ENCODE measurements at regions not wholly inside any gene's neighbourhood (a gene's known extent, or its start where the extent isn't known, plus 50 kb on each side); places are given as distances from the start of the nearest gene placed in this dataset.
"Not testable (repeated sequence)": the region's sequence is repeated elsewhere in the genome, so short reads cannot be mapped to it uniquely, and the experiment has no call there.

DNA sequence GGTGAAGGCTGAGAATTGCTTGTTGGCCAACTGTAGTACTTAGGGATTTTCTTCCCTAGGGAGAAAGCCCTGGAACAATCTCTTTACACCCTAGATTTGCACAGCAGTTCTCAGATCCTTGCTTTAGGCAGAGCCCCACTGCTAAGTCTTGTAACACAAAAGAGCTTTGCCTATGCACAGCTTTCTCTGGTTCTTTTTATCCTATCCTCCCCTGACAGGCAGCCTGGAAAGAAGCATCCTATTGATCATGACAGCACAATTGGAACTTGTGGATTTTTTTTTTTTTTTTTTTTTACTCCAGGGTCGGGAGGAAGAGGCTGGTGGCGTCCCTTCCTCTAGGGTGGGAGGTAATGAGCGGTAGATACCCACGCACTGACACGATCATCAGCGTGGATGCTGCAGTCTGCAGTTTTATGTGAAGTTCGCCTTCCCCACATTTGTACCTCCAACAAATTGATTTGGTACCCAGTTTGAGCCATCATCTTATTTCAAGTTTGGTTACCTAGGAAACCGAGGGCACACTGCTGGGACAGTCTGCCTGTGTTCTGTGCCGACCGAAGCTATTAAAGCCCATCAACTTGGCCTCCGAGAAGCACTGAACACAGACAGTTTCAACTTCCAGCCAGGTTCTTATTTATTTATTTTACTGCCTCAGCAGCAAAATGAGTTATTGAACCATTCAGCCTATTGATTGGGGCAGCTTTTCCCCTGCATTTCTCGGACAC, 110.1 kb downstream of the NRN1 start:
- DNase-seq, result no peak

DNA sequence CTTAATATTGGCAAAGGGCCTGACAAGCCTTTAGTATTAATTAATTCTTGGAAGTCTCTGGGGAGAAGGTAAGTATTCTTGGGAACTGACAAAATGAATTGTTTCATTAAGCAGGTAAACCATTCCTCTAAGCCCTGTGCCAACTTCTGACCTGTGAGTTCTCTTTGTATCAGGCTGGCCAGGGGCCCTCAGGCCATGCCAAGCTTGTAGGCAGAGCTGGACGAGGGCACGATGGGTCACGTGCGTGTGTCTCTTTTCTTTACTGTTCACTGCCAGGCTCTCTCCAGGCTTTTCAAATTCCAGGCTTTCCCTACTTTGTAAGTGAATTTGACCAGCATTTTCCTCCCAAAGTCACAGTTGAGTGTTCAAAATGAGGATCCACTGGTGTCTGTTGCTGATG, 112.4 kb downstream of the NRN1 start:
- DNase-seq, result no peak

DNA sequence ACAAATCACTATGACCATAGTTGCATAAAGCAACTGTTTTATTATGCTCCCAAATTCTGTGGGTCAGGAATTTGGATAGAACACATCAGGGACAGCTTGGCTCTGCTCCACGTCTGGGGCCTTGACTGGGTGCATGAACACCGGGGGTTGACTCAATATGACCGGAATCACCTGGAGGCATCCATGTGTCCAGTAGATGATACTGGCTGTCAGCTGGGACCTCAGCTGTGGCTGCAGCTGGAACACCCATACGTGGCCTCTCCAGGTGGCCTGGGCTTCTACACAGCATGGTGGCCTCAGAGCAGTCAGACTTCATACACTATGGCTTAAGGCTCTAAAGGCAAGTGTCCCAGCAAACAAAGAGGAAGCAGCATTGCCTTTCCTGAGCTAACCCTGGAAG, 113.4 kb downstream of the NRN1 start:
- no peak for DNase-seq

DNA sequence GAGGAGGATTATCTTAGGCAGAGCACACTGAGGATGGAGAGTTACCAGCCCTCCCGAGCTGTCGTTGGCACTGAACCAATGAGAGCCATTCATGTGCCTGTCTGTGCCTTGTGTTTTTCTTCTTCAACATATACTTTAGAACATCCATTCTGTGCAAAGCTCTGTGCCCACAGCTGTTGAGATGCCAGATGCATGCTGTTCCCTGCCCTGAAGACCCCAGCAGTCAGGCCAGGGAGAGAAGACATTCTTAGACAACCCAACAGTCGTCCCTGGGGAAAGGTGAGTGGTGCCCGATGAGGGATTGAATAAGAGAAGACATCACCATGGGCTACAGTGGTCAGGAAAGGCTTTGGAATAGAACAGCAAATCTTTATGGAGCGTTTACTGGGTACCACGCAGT, 114.1 kb downstream of the NRN1 start:
- DNase-seq, result no peak

DNA sequence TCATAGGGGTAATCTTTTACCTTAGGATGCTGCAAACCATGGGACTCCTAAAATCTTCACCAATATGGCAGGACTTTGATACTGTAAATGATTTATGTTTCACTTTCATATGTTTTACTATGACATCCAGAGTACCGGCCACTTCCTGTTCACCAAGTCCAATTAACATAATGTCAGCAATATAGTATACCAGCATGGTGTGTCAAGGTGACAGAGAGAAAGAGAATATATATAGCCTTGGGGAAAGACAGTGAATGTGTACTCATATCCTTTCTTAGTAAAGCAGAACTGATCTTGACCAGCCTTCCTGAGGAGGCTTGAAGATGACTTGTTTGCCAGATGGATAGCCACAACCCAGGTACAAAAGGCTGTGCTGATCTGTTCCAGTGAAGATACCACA, 127.9 kb downstream of the NRN1 start:
- no peak for DNase-seq

DNA sequence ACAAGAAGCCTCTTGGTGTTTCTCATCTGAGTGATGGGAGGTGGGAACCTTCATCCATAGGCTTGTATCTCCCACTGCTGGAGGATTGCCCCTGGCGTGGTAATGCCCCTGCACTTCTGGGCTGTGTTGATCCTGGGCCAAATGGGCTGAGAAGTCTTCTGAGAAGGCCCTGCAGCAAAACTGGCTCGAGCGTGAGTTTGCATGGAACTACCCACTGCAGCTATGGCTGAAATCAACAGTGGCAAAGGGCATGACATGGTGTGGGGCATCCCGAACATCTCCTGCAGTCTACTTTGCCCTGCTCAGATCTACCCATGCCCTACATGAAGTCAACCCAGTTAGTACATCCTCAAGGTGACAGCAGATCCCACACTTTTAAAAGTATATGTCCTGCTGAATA, 130.6 kb downstream of the NRN1 start:
- no peak for DNase-seq

DNA sequence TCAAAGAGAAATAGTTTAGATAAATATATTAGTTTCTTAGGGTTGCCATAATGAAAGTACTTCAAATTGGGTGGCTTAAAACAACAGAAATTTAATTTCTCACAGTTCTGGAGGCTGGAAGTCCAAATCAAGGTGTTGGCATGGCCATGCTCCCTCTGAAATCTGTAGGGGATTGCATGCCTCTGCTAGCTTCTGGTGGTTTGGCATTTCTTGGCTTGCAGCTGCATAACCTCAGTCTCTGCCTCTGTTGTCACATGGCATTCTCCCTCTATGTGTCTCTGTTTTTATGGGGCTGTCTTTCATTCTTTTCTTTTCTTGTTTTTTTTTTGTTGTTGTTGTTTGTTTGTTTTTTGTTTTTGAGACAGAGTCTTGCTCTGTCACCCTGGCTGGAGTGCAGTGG, 132.7 kb downstream of the NRN1 start:
- DNase-seq, result not testable (repeated sequence)

DNA sequence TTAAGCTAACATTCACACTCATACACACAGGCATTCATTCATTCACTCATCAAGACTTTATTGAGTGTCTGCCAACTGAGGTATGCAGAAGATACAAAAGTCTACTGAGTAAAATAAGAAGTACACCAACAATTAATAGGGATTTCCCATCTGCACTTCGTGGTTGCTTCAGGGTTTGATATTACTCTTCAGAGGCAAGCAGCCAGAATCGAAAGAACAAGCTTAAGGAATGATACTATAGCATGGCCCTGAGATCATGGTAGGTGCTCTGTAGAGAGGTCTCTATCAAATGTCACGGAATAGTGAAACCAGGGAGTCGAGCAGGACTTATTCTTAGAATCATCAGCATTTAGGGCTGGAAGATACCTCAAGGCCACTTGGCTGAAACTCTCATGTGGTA, 135.4 kb downstream of the NRN1 start:
- no peak for DNase-seq

DNA sequence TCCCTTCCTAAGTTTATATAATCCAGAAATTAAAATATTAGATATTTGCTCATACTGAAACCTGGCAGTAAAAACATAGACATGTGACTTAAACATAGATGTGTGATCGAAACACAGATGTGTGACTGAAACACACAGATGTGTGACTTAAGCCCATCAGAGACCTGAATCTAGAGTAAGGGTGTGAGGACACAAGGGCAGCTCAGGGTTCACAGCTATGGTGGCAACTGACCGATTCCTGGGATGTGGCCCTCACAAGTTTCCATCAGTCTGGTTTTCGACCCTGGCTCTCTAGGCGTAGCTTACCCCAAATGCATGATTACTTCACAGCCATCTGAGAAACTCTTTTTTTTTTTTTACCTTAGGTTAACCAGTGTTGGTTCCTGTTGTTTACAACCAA, 137.0 kb downstream of the NRN1 start:
- no peak for DNase-seq

DNA sequence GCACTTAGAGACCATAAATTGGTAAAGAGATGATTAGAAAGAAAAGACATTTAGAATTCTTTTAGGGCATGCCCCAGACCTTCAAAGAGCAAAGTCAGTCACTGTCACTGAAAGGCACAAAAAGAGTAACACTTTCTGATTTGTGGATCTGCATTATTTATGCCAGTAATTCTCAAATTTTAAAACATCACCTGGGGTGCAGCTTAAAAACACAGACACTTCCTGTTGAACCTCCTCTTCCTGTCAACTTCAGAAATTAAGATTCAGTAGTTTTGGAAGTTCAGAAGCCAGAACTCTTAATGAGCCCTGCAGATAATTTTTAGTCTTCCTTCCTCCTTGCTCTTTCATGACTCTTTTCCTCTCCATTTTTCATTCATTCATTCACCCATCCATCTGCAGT, 137.5 kb downstream of the NRN1 start:
- DNase-seq, result no peak

DNA sequence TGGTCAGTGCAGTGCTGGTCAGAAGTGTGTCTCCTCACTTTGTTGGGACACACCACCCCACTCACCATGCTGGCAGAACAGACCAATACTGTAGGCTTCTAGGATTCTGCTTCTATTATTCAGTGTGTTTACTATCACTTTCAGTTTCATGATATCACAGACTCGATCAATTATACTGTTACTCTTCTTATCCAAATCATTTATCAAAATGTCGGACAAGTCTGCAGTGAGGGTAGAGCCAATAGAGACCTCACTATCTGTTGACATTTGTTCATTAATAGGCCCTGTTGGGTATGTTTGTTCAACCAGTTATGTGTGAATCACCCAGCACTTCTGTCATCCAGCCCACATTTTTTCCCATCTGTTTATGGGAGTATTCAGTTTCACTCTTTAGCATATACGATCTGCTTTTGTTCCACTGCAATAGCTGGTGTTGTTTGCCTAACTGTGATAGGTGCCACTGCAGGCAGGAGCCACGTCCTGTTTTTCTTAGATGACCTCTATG, 140.1 kb downstream of the NRN1 start:
- DNase-seq, result no peak

DNA sequence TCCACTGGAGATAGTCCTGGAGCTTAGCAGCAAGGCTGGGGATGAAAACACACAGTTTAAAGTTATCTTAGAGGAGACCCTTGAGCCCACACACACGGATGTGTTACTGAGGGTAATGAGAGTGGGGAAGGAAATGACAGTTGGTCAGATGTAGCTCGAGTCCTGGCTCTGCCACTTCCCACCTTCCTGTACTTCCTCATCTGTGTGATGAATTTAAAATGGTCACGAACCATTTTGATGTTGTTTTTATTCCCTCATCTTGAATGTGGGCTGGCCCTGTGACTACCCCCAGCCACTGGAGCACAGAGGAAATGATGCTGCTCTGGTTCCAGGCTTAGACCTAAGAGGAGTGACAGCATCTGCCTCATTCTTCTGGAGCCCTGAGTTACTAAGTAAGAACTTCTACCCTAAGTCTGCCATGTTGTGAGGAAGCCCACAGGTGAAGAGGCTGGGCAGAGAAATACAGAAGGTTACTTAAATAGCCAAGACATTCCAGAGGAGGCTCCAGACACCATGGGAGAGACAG, 141.2 kb downstream of the NRN1 start:
- no peak for DNase-seq

DNA sequence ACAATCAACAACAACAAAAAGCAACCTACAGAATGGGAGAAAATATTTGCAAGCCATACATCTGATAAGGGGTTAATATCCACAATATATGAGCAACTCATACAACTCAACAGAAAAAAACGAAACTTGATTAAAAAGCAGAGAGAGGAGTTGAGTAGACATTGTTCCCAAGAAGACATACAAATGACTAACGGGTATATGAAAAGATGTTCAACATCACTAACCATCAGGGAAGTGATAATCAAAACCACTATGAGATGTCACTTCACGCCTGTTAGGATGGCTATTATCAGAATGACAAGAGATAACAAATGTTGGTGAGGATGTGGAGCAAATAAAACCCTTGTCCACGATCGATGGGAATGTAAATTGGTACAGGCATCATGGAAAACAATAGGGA, 145.9 kb downstream of the NRN1 start:
- no peak for DNase-seq

DNA sequence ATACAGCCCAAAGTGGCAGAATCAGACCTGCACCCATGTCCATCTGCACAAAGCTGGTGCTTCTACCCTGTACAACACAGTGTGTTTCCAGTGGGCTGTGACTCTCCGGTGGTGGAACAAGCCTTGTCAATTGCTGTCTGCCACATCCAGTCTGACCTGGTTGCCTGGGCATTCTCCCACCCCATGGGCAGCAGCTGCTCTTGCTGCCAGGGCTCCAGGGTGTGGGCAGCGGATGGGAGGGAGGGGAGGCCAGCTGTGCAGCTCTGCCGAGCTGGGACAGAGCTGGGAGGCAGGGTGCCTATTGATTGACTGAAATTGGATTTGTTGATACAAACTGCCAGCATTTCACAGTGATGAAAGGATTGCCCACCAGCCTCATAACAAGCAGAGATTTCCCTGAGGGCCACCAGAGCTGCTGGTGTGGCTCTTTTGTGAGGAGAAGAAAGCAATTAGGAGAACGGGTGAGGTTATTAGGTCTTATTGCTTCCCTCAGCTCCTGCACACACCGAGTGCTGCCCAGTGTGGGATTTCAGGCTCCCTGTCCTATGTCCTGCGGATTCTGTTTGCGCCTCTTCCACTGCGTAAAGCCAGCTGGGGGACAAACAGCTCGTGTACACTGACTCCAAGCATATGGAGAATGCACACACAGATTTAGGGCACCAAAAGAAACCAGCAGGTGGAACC, 150.8 kb downstream of the NRN1 start:
- DNase-seq, result no peak

DNA sequence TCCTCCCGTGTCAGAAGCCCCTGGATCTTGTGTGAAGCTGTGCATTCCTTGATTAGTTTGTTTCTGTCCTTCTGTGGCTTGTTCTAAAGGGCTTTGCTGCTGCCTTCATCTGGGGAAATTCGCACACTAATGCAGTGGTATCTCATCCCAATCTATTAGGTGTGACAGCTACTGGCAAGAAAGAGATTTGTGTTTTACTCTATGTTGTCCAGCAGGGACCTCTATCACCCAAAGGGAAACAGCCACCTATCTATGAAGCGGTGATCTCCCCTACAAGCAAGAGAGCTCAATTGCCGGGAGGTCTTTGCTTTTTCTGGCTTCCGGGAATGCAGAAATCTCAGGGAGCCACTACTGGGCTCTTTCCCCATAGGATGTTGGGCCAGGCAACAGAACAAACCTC, 151.8 kb downstream of the NRN1 start:
- no peak for DNase-seq

DNA sequence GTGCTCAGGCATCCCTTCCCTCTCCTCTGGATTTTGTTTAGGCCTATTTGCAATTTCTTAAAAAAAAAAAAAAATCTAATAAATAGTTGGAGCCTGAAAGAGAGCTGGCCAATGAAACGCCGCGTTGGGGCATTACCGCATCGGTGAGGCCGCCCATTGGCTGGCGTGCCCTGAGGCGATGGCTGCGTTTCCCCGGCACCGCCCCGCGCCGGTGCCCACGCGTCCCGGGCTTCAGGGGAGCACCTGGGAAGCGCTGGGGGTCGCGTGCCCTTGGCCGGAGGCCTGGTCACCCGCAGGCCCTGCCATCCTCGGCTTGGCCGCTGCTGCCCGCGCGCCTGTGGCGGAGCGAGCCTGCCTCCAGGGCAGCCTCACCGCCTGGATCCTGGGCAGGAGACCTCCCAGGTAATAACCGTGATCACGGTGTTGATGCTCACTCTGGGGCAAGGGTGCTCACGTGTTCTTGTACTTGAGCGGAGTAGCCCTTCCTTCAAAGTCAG, 155.4 kb downstream of the NRN1 start:
- DNase-seq, result peak; percentile 79

DNA sequence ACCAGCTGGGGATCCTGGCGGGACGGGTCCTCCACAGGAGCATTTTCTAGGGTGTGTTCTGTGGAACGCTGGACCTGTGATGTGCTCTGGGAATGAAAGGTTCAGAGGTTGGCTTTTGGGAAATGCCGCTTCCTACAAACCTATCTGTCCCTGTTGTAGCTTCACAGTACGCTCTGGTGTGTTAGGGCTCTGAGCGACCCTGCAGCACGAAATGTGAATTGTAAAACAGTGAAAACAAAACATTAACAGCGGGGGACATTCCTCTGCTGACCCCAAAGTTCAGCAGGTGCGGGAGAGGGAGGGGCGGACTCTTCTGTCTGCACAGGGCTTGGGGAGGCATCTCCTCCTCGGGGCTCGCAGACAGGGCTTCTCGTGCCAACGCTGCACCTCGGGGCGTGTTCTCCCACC, 155.9 kb downstream of the NRN1 start:
- no peak for DNase-seq

DNA sequence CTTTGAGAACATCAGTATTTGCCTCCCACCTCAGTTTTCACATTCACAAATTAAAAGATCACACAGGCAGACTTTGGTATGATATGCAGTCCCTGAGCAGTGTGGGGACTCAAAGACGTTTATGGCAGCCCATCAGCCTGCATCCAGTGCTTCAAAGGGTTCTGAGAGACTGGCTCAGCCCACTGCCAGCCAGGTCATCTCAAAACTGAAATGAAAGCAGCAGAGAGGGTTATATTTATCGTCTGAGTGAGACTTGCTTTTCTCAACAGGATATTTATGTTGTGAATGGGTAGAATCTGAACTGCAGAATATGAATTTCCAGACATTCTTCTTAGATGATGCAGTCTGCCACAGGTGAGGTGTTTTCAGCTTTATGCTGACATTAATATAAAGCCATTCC, 159.8 kb downstream of the NRN1 start:
- no peak for DNase-seq

DNA sequence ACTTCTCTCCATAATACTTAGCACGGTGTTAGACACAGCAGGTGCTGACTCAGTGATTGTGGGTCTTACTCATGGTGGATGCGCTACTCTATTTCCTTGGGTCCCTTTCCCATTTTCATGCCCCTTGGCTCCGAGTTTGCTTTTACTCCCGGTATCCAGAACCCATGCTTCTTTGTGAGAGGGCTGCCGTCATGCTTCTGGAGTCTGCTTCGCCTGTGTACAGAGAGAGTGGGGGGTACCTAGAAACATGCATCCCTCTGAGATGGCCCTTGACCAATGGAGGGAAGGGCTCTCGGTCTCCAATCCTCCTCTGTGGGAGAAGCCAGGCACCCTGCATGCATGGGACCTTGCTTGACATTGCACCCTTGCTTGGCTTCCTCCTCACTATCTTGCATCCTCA, 160.4 kb downstream of the NRN1 start:
- no peak for DNase-seq

DNA sequence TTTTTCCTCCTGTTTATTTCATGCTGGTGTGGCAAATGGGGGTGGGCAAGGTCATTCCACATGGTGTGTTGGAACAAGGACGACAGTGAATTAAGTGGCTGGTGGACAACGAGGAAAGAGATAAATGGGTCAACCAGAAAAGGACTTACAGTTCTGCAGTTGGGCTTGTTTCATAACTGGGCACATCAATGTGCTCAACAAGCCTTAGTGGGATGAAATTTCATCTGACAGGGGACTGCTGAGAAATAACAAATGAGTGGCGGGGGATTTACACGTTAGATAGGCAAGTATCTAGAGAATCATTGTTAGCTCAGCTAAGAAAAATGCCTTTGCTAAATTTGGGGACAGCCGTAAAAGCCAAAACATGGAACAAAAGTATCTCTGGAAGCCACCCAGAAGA, 163.6 kb downstream of the NRN1 start:
- DNase-seq, result no peak

DNA sequence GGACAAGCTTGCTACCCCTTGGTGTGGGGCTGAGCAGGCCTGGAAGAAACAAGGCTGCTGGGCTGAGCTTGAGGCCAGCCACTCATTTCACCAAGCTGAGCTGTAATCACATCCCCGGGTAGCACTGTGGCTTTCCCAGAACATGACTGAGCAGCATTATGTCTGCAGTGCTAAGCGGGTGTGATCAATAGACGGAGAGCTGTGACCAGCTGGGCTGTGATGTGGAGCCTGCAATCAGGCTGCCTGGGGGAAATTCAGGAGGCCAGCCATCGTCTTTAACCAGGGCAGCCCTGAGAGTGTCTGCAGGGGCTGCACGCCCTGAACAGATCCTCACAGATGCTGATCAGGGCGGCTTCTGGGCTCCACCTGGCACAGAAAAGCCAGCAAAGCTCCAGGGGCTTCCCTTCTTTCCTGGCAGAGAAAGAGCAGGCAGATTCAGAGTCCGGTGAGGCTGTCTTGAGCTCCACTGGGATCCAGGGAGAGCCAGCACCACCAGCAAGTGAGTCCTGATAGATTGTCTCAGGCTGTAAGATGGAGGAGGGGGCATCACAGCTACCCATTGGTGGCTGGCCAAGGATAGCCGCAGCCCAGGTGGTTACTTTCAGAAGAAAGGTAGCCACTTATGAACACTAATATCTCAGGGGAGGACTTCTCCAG, 165.9 kb downstream of the NRN1 start:
- DNase-seq, result no peak

DNA sequence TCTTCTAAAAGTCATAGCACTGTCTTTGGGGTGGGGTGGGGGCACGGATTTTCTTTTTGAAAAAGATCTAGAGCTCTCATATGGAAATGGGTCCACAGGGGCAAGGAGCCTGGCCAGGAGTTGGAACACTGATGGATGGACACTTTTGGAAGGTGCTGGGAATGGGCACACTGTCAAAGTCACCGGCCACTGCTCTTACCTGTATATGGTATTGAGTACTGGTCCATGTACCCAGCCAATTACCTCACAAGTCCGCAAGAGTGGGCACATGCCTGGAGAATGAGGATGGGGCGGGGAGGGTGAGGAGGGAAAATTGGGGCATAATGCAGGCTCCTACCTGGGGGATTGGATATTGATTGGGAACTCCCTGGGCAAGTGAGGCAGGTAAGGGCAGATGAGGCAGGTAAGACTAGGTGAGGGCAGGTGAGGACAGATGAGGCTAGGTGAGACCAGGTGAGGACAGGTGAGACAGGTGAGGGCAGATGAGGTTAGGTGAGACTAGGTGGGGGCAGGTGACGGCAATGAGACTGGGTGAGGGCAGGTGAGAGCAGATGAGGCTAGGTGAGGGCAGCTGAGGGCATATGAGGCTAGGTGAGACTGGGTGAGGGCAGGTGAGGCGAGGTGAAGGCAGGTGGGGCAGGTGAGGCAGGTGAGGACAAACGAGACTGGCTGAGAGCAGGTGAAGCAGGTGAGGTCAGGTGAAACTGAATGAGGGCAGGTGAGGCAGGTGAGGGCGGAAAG, 167.9 kb downstream of the NRN1 start:
- no peak for DNase-seq

DNA sequence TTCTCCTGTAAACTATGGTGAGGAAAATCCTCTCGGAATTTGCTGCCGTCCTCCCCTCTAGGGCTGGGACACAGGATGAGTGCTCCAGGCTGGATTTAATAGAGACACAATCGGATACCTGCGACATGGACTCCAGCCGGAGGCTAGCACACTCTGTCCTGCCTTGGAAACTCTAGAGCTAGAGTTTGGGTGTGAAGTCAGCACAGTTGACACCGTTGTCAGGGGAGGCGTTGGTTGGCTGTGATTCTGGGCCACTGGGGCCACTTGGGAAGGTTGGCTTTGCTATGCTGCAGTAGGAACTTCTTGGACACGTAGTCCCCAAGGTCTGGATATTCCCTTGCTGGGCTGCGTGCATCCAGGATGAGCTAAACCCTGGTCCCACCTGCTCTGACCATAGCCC, 169.4 kb downstream of the NRN1 start:
- no peak for DNase-seq

Data from stimulated activated CD8-positive, alpha-beta memory T cell treated with anti-CD3 and anti-CD28 coated beads, Interleukin-4, amount 100 ng/mL, for 48 hours (primary cell).